Superior temporal gyrus (tissue), 1 donor: ENCODE measurements at regions not wholly inside any gene's neighbourhood (a gene's known extent, or its start where the extent isn't known, plus 50 kb on each side); places are given as distances from the start of the nearest gene placed in this dataset.

Experiments used
- DNase-seq: peaks from one replicate; pipeline ENCODE4 v3.0.0-alpha.2; 2016; ENCODE audit errors: extremely low spot score

DNA sequence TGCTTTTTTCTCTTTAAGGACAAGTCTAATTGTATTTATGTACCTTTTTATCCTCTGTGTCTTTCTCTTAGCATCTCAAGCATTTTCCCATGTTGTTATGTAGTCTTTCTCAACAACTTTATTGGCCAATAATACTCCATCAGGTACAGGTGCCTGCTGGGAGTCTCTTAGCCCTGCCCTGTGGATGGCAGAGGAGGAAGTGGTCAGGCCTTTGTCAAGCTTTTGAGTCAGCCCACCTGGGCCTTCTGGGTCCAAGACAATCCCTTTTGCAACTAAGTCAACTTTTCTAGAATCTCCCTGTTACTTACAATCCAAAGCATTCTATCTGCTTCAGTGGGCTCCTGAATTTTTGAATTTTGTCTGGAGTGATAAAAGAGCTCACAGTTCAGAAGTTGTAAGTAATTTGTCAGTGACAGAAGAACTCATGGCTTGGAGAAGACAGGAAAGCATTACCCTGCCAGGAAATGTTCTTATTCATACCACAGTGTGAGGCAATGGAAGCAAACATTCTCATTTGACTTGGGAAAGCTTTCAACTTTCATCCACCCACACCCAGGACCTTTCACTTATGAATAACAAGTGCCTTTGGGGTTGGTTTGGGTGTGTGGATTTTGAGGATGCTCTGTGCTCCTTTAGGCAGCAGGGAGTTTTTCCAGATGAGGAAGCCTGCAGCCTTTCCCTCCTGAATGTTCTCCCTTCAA is 200.0 kb upstream of the S1PR3 start:
- no peak for DNase-seq

DNA sequence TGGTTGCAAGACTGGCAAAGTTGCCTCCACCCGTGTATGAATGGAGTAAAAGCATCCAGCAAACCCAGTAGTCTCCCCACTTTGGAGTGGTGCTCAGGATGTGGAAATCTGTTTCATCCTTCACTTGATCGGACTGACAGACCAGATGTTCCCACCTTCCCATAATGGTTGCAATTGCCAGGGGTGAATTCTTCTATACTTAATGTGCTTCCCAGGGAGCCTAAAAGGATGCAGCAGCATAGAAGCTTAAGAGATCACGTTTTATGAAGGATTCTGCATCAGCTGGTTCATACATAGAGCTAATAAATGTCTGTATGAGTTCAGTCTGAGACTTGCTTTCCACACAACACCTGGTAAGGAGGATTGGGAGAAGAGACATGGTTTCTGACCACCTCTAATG is 198.8 kb upstream of the S1PR3 start:
- DNase-seq: no peak

DNA sequence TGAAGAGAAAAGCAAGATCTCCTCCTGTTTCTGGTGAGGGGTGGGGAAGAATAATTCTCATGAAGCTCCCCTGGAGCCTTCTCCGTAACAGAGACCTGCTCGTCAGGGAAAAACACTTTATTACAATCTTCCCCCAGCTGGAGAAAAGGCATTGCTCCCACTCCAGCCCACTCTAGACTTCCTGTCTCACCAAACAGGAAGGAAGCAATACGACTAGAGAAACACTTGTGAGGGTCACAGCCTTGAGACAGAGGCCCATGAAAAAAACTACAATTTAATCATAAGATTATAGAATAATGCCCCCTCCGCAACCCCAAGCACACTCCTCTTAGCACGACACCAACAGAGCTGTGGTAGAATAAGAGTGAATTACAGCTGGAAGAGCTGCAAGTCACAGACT is 197.2 kb upstream of the S1PR3 start:
- no peak for DNase-seq

DNA sequence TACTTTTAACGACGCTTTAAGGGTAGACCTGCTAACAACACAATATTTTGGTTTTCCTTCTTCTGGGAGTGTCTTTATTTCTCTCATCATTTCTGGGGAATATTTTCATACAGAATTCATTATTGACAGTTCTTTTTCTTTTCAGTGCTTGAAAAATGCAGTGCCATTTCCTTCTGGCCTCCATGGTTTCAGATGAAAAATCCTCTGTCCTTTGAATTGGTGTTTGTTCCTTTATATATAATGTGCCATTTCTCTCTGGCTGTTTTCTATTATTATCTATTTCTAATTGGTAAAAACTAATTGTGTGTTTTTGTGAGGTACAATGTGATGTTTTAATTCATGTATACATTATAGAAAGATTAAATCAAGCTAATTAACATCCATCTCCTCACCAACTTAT is 194.3 kb upstream of the S1PR3 start:
- DNase-seq: no peak

DNA sequence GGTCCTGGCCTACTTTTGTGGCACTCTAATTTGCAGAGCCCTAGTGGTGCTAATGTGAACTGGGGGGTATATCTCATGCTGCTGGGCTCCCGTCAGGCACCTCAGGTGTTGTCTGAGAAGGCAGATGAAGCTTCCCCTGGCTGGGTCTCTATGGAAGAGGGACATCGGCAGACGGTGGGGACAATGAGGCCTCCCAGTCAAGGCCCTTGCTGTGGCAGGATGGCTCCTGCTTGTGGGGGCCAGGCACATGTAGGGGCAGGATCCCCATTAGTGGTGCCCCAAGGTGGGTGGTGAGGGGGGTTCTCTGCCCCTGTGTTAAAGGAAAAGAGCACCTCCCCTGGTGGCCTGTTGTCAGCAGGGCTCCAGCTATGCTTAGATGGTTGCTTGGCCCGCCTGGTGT is 192.8 kb upstream of the S1PR3 start:
- no peak for DNase-seq

DNA sequence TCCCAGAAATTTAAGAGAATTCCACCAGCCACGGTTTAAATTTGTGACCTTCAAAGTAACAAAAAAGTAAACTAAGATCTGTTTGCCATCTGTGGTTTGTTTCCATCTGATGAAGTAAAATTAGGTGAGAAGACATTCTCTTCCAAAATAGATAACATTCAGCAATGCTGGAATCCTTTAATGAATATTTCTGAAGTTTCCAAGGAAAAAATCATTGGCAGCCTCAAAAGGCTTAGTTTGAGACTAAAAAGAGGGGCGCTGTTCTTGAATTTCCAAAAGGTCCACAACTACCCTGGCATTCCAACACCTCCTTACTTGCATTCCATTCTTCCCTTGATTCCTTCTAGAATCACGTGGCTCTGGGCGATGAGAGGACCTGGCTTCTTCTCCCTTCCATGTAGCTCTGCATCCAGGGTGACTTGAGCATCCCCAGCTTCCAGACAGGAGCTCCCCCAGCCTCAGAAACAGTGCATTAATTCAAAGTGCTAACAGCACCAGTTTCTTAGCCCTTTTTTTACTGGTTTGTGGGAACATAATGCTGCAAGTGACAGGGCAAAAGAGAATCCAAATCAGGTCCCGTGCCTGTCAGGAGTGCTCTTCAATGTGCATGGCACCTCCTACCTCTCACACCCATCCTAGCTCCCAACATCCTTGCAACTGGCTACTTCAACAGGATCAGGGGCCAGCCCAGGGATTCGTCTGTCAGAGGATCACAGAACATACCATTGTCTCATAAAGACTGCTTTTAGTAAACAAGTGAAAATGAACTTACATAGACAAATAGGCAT is 191.5 kb upstream of the S1PR3 start:
- DNase-seq: no peak

DNA sequence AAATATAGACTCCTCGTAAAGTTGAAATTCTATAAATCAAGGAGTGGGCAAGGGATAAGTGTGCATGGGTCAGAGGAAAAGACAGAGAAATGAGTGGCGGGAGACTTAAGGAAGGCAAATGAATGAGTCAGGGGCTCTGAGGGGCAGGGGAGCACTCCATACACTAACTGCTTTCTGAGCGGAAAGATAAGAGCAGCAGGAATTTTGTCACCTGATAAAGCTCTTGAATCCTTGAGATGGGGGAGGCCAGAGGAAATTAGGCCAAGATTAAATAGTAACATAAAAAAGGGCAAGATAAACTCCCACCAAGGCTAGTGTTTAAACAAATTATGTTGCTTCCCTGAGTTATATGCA is 191.0 kb upstream of the S1PR3 start:
- DNase-seq: no peak

DNA sequence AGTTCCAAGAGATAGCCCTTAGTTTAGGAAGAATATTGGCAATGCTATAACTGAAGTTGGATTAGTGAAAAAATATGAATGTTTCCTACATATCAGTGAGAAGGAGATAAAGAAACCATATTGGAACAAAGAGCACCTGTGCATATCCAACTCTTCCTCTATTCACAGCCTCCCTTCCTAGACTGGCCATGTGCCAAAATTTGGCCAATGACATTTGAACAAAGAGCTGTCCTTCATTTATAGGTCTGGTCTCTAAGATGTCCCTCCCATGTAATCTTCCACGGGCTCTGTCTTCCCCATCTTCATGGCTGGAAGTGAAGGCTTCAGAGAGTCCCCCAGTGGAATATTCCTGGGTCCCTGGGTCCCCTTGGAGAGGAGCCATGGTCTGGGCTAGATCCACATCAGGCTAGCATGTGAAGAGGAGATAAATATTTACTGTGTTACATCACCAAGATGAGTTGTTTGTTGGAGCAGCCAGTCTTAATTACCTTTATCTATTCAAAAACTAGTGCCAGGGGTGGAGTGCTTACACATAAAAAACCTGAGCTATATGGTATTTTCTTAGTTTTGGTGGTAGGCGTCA is 190.0 kb upstream of the S1PR3 start:
- DNase-seq: no peak

DNA sequence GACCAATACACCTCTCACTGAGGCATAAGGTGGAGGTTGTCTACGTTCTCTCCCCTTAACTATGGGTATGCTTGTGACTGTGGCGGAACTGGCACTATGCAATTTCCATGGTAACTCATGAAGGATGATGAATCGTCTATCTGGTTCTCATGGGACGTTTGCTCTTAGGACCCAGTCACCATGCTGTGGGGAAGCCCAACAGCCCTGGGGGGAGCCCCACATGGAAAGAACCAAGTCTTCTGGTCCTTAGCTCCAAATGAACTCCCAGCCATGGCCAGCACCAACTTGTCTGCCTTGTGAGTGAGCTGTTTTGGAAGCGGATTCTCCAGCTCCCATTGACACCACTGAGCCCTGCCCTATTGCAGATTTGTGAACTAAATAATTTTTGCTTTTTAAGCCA is 188.7 kb upstream of the S1PR3 start:
- DNase-seq: no peak

DNA sequence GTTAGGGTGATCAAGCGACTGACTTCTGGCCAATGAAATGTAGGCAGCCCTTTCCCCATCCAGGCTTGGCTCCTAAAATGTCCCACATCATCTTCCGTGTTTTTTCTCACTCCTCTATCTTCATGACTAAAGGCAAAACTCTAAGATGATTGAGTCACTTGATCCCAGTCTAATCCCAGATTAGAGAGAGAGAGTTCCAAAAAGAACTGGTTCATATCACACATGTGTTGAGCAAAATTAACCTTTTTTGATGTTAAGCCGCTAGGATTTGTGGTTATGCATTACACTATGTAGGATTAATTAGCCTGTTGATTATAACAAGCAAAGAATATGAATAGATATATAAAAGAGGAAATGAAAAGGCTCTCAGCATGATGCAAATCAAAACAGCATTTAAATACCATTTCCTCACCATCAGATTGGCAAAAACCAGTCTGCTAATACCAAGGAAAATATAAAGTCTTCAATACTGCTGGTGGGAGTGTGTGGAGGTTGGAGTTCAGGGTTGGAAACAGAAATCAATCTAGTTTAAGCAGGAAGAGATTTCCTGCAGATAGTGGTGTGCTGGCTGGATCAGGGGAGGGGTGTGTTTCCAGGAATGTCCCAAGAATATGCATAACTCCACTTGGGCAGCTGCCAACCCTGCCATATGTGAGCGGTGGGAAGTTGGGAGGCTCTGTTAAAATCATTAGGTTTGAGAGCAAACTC is 187.6 kb upstream of the S1PR3 start:
- no peak for DNase-seq

DNA sequence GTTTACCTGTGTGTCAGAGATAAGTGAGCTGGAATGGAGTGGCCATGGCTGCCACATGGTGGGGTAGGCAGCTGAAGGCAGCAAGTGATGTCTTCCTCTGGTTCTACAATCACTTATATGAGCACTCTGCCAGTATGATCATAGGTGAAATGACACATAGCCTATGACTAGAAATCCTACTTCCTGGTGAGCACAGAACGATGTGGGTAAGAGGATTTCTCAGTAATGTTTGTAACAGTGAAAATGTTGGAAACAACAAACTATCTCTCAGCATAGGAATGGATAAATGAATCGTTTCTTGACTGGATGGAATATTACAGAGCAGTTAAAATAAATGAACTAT is 187.0 kb upstream of the S1PR3 start:
- no peak for DNase-seq

DNA sequence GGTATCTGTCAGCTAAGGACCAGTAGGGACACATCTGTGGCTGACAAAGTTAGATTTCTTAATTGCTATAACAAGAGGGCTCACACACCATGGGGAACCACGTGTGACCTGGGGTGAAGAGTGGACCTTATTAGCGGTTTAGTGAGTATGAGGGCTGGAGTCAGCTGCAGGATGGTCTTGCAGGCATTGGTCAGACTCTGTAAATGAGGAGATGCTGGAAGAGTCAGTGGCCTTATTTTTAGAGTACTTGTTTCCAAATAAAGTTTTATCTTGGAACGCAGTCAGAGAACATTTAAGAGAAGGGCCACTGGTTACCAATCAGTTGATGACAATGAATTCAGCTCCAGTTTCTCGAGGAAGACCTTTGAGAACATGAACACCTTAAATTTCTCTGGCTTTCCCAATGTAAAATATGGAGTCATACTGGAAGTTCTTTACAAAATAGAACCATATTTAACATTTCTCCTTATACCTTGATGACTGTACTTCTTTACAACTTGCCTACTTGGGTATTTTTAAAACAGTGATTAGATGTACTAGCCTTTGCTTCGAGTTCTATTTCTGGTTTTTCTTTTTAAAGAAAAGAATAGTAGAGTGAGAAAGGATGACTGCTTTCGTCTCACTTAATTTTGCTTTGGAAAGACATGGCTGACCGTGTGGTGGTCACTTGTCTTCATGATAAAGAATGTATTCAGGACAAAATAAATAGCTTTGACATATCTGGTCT is 185.9 kb upstream of the S1PR3 start:
- no peak for DNase-seq

DNA sequence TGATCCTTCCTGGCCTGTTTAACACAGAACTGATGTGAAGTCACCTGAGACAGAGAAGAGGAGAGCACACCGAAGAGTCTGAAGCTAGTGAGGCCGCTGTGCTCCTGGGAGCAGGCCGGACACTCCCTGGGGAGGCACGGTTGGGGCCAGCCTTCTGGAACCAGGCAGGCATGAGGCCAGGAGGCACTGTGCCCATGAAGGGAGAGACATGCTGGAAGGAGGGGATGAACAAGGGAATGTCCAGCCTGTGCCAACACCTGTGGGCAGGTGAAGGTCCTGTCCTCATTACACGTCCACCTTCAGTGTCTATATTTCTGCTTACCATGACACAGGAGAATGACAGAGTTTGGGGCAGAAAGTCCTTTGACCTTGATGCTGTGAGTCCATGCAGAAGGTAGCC is 183.8 kb upstream of the S1PR3 start:
- no peak for DNase-seq

DNA sequence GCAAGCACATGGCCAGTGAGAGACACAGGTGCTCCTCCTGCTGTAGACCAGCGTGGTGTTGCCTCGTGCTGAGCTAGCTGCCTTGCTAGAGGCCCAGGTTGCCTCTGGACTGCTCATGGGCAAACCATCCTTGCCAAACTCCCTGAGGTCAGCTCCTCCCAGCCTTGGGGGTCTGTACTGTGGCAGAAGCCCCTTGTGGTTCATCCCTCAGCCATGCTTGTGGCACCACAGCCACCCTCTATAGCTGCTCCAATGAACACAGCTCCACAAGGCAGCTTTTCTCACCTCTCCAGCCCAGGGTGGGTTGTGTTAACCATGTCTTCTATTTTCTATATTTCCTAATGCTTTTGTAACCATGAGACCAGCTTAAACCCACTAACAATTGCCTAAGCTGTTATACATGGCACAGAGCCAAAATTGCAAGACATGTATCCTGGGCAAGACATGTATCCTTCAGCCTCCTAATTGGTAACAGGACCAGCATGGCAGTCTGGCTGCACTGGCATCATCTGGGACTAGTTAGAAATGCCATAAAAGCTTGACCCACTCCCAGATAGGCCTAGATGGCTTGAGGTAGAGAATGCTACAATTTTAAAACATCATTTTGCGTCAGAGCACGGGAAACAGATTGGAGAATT is 183.1 kb upstream of the S1PR3 start:
- DNase-seq: no peak

DNA sequence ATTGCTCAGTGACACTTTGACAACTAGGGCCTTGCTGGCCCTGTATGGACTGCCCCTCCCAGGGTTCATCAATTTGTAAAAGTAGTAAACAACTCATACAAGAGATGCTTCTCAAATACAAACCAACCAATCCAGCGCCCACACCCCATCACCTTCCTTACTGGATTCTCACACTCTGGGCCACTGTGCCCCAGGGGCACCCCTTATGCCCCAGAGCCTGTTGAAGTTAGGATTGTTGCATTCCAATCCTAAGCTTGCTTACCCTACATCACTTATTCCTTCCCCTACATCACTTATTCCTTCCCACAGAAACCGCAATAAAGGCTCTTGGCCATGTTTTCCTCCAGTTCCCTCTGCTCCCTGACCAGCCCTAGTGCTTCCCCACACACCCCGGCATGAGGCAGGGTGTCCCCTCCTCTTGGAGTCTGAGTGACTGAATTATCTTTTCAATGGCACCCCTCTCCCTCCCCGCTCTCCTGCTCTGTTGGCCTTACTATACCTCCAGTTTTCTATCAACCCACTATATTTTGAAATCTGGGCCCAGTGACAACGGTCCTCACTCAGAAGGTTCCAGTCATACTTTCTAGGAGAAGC is 182.4 kb upstream of the S1PR3 start:
- DNase-seq: no peak

DNA sequence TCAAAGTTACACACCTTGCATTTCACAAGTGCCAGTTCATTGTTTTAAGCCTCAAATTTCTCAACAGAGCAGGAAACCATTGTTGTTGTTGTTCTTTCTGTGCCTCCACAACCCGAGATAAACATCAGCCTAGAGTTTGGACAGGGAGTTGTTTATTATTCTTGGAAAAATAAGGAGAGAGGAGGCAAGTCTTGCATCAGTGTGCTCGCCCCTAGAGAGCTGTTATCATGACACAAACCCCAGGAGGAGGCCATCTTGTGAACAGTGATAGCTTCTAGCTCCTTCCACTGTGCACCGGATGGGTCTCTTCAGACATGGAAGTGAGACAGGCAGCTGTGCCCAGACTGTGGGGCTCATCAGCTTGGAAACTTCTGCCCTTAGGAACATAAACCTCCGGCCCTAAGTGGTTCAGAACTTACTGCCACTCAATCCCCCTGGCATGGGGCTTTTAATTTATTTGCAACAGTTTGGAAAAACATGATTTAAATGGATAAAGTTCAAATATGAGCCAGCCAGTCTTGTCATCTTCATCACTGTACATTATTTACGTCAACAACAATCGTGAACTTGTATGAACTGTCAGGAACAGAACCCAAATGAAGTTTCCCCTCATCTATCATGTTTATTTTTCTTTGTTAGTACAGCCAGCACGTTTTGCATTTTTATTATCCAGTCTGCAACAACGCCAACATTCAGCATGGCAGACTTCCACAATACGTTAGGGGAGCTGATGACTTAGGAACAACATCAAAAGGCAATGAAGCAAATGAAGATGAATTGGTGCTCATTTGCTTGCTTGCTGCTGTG is 181.7 kb upstream of the S1PR3 start:
- no peak for DNase-seq

DNA sequence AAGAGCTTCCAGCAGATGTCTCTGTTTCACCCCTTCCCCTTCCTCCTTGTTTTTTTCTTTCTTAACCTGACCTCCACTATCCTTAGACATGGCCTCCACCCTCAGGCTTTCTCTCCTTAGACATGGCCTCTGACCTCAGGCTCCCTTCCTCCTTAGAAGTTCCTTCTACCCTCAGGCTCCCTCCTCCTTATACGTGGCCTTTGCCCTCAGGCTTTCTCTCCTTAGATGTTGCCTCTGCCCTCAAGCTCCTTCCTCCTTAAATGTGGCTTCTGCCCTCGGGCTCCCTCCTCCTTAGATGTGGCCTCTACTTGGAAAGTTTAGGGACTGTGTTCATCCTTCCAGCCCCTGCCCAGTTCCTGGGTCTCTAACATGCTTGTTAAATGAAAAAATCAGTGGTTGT is 180.4 kb upstream of the S1PR3 start:
- DNase-seq: no peak

DNA sequence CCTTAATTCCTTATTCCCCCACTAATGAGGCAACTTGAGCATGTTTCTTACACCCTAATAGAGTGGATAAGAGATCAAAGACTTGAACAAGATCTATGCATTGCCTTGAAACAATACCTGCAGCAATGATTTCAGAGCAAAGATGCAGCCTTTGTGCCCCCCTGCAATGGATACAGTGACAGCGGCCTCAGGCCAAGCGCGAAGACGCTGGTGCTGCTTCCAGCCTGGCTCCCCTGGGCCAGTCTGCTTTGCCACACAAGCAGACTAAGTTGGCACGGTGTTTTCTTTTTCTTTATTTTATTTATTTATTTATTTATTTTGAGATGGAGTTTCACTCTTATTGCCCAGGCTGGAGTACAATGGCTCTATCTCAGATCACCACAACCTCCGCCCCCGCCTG is 179.8 kb upstream of the S1PR3 start:
- DNase-seq: no peak

DNA sequence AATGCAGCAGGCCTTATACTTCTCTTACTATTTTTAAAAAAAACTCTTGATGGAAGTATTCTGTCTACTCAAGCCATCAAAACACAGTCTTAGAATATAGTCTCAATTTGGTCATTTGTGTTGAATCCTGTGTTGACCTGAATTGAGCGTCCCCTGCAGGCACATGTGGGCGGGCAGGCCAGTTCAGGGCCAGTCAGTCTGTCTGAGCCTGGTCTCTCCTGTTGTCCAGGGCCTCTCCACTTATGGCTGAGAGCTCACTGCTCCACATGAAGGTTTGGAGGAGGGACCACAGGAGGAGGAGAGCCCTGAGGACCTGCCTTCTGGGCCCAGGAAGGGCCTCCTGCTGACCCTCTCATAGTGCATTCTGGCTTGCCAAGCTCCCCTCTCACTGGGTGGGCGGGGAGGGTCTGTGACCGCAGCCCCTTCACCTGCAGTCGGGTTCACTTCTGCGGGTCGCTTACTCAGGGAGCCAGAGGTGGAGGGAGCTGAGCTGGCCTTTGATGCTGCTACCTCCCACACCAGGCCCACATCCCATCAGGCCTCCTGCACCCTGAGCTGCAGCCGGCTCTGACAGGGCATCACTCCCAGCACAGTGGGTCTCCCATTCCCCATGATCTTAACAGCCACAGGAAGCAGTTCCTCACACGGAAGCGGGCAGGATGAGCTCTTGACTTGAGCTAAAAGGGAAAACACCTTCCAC is 178.2 kb upstream of the S1PR3 start:
- no peak for DNase-seq
